GM18507 (cell line): ENCODE measurements at regions not wholly inside any gene's neighbourhood (a gene's known extent, or its start where the extent isn't known, plus 50 kb on each side); places are given as distances from the start of the nearest gene placed in this dataset.
"Not testable (repeated sequence)": the region's sequence is repeated elsewhere in the genome, so short reads cannot be mapped to it uniquely, and the experiment has no call there.

Experiments used
- DNase-seq: peaks from one replicate; pipeline ENCODE4 v3.0.0; 2011; ENCODE audit warnings: low read depth; ENCODE audit not compliant: insufficient read length; ENCODE audit errors: extremely low spot score
- FAIRE-seq: peaks from 2 replicates; lab custom pipeline; 2011; peaks lifted over from hg19 to GRCh38; lab: Jason Lieb, UNC

DNA sequence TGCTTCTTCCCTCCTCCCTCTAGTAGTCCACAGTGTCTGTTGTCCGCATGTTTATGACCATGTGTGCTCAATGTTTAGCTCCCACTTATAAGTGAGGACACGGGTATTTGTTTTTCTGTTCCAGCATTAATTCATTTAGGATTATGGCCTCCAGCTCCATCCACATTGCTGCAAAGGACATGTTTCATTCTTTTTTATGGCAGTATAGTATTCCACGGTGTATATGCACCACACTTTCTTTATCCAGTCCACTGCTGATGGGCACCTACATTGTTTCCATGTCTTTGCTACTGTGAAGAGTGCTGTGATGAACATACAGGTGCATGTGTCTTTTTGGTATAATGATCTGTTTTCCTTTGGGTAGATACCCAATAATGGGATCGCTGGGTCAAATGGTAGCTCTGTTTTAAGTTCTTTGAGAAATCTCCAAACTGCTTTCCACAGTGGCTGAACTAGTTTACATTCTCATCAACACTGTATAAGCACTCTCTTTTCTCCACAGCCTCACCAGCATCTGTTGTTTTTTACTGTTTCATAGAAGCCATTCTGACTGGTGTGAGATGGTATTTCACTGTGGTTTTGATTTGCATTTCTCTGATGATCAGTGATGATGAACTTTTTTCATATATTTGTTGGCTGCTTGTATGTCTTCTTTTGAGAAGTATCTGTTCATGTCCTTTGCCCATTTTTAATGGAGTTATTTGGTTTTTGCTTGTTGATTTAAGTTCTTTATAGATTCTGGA lies 63.0 kb upstream of the SLC22A16 start:
- FAIRE-seq, DNase-seq: not testable (repeated sequence)

DNA sequence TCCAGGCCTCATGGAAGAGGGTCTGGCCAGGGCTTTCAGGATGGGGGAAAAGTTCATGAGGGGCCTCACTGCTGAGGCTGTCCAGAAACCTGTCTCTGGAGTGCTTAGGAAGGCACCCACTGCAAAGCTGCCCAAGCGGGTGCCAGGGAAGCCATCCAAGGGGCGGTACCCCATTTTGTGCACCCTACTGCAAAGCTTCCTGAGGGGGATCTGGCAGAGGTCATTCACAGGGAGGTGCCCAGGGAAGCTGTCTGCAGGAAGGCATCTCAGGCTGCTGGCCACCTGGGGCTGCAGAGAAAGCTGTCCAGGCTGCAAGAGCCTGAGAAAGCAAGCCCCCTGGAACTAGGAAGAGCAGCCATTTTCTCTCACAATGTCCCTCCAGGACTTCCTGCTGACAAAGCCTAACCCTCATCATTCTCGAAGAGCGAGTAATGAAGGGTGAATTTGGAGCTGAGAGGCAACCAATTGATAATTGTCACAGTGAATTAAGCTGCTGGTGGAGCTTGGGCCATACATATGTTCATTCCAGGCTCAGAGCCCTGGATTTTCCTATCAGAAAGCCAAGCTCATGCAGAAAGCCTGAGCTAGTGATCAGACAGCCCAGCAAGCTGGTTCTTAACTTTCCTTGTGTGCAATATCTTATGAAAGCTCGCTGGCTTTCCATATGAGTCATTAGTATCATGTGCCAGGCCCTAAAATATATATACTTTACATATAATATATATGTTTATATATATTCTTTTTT lies 62.2 kb upstream of the SLC22A16 start:
- DNase-seq, result no peak
- no peak for FAIRE-seq

DNA sequence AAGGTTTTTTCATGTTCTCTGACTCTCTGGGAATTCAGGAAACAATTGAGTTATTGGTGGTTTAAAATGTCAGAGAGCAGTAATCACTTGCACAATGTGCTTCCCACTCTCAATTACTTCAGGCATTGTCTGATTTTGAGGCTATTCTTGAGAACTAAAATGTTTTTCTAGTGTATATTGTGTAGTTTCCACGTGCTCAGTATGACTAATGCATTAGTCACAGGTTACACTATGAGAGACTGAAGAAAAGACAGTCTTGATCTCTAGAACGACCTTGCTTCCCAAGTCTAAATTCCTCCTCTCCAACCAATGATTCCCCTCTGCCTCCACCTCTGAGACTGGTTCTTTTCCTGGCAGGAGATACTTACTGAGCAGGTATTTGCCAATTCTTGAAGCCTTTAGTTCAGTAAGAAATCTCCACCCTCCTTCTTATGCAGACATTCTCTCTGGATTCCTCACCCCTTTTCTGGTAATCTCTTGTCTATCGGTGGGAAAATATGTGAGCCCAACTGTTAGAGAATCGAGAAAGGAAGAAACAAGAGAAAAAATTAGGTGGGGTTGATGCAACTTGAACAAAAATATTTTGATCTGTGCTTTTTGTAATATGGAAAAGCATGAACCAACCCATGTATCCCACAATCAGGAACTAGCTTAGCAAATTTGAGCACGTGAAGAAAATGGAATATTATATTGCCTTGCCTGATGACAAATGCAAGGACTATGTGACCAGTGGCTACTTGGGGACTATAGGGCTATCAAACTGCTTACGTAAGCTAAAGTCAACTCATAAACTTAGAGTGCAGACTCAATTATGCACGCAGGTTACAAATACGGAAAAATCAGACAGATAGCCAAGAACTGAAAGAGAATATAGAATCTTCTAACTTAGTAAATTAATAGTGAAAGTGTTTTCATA lies 61.1 kb upstream of the SLC22A16 start:
- DNase-seq, result no peak
- no peak for FAIRE-seq

DNA sequence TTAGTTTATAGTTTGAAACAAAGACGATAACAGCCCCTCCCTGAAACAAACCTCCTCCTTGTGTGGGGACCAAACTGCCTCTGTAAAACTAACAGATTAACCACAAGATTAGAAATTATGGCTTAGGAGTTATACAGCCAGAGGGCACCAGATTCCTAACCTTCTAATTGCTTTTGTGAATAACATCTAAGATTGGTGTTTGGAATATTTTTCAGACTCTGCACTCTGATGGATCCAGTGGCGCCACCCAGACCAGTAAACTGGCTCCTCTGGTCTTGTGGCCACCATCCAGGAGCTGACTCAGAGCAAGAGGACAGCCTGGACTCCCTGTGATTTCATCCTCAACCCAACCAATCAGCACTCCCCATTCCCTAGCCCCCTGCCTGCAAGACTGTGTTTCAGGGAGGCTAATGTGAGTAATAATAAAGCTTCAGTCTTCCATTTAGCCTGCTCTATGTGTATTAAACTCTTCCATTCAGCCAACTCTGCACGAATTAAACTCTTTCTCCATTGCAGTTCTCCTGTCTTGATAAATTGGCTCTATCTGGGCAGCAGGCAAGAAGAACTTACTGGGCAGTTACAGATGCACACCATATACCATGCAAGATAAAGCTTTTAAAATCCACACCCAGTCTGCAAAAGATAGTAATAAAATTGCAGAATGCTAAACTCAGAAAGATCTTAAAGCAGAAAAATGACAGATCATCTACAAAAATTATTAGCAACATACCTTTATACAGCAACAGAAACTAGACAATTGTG lies 58.5 kb upstream of the SLC22A16 start:
- FAIRE-seq, result no peak

DNA sequence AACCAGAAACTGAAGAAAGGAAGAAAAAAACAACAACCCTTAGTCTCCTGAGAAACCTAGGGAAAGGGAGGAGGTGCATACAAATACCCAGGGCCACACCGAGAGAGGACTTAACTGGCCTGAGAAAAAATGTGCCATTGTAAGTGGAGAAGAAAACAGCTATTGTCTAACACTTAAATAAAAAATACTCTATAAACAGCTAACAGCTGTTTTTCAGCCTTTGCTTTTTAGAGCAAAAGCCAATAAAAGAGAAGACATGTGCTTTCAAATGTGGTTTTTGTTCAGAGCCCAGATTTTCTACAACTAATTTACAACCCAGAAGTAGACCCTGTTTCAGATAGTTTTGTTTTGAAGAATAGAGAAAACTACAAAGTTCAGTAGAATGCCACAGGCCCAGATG lies 56.0 kb upstream of the SLC22A16 start:
- DNase-seq, result no peak

More for the DNA sequence above, 58.5 kb upstream of the SLC22A16 start:
- no peak for DNase-seq

DNA sequence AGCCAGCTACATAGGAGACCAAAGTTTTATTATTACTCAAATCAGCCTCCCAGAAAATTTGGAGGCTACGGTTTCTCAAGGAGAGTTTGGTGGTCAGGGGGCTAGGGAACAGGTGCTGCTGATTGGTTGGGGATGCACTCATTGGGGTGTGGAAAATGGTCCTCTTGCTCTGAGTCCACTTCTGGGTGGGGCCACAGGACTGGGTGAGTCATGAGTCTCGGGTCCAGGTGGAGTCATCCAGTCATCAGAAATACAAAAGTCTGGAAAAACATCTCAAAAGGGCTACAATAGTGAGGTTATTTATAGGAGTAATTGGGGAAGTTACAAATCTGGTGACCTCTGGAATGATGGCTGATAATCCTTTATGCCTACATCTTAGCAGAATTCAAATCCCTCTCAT lies 54.3 kb upstream of the SLC22A16 start:
- FAIRE-seq (no peak), DNase-seq (no peak)

More for the DNA sequence above, 56.0 kb upstream of the SLC22A16 start:
- FAIRE-seq, result no peak

DNA sequence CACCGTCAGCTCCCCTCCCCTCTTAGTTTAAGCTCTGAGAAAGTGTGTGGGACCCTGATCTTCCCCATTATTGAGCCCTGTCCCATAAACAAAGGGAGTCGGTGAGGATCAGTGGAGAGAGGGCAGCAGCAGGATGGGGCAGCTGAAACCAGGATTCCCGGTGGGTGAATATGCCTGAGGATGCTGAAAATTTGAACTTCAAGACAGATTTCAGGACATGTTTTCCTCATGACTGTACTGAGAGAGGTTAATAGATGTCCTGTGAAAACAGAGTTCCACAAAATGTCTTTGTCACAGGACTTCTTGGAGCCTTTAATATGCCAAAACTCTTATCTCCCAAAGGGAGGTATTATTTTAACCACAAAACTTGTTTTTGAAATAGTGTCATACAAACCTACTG lies 53.5 kb upstream of the SLC22A16 start:
- FAIRE-seq, result no peak
- no peak for DNase-seq

DNA sequence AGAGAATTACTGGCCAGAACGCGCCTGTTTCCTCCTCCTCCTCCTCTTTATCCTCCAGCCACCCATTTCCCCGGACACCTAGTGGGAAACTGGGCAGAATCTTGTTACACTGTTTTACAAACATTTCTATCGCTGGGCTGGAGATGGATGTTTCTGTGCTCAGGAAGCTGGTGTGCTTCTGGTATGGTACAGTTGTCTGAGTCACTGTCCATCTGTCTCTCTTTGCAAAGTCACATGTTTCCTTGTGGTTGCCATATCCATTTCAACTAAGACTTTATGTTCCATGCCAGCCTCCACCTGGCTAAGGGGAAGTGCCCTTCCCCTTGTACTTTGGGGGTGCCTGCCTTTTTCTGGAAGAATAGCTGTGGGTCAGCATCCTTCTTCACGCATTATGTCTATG lies 52.9 kb upstream of the SLC22A16 start:
- no peak for FAIRE-seq
- no peak for DNase-seq

DNA sequence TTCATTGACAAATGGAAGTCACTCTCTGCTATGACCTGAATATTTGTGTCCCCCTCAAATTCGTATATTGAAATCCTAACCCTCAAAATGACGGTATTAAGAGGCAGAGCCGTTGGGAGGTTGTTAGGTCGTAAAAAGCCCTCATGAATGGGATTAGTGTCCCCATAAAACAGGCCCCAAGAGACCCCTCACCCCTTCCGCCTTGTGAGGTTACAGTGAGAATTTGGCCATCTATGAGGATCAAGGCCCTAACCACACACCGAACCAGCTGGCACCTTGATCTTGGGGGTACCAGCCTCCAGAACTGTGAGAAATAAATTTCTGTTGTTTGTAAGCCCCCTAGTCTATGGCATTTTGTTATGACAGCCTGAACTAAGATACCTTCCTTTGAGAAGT lies 52.5 kb upstream of the SLC22A16 start:
- FAIRE-seq, result no peak
- DNase-seq, result no peak

DNA sequence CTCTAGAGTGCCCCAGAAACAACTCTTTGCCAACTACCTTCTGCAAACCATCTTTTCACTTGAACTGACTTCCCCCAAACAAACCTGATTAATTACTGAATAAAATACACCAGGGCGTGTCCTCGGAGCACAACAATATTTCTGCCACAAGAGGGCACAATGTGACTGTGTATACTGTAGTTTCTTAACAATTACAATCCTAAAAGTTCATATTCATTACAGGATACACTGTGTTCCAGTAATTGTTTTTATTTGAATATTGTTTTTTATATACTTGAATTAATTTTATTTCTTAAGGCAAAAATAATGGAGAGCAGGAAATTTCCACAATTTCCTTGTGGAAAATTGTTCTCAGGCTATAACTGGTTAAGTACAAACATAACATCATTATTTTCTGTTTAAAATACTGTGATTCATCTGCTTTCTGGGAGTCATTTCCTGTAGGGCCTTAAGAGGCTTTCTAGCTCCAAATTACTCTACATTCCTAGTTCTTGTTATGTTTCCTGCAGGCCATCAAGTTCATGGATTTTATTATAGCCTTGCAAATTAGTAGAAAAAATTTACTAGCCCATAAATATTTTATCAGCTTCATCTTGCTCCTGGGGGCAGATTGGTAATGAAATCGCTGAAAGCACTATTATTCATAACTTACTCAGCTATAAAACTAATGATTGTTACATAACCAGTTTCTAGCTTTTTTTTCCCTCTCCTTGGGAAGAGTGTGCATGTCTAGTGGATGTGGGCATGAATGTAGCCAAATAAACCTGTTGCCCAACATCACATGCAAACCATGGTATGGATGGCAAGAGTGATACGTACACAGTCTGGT lies 51.9 kb upstream of the SLC22A16 start:
- DNase-seq, result peak; percentile 36
- FAIRE-seq, result peak; percentile 66

DNA sequence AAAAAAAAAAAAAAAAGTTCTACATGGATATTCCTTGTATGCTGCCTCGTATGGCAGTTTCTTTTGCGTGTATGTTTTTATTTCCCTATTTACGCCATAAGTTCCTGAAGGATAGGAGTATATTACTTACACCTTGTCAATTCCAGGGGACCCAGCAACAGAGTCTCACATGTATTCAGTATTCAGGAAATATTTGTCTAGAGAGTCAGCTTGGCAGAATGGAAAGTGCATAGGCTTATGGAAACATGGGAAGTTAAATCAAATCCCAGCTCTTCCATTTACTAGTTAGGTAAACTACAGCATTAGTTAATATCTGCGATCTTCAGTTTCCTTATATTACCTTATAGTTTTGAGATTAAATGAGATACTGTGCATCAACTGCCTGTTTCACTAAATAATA lies 51.1 kb upstream of the SLC22A16 start:
- no peak for FAIRE-seq
- DNase-seq, result no peak

DNA sequence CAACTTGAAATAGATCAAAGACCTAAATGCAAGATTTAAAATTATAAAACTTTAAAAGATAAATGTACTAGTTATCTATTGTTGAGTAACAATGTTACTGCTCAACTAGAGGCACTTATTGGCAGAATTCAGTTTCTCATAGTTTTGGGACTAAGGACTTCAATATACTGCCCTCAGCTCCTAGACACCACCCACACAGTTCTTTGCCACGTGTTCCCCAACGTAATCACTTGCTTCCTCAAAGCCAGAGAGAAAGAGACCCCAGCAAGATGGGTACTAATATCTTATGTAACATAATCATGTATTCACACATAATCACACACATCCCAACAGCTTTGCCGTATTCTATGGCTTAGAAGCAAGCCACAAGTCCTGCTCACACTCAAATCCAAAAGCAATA lies 50.3 kb upstream of the SLC22A16 start:
- DNase-seq (no peak), FAIRE-seq (no peak)
